ENCODE measurements at regions not wholly inside any gene's neighbourhood (a gene's known extent, or its start where the extent isn't known, plus 50 kb on each side); places are given as distances from the start of the nearest gene placed in this dataset.

DNA sequence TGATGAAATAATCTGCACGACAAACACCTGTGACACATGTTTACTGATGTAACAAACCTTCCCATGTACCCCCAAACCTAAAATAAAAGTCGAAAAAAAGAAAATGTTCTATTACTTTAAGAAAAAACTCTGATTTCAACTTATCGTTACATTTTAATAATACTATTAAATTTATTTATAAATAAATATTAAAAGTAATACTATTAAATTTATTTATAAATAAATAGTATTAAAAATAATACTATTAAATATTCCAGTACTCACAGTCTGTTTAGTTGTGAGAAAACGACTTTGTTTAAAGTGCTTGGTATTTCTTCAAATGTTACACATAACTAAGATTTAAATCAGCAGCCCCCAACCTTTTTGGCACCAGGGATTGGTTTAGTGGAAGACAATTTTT lies 471.6 kb upstream of the PRKX start:
- TF ChIP-seq, protein P1, sequence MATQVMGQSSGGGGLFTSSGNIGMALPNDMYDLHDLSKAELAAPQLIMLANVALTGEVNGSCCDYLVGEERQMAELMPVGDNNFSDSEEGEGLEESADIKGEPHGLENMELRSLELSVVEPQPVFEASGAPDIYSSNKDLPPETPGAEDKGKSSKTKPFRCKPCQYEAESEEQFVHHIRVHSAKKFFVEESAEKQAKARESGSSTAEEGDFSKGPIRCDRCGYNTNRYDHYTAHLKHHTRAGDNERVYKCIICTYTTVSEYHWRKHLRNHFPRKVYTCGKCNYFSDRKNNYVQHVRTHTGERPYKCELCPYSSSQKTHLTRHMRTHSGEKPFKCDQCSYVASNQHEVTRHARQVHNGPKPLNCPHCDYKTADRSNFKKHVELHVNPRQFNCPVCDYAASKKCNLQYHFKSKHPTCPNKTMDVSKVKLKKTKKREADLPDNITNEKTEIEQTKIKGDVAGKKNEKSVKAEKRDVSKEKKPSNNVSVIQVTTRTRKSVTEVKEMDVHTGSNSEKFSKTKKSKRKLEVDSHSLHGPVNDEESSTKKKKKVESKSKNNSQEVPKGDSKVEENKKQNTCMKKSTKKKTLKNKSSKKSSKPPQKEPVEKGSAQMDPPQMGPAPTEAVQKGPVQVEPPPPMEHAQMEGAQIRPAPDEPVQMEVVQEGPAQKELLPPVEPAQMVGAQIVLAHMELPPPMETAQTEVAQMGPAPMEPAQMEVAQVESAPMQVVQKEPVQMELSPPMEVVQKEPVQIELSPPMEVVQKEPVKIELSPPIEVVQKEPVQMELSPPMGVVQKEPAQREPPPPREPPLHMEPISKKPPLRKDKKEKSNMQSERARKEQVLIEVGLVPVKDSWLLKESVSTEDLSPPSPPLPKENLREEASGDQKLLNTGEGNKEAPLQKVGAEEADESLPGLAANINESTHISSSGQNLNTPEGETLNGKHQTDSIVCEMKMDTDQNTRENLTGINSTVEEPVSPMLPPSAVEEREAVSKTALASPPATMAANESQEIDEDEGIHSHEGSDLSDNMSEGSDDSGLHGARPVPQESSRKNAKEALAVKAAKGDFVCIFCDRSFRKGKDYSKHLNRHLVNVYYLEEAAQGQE (IDR thresholded peaks at IDR 0.05; ENCODE audit: insufficient read depth in 1 of 2, low read depth in 2 of 2, low read length in 2 of 2): no peak
- TF ChIP-seq SIN3A (IDR thresholded peaks at IDR 0.05; ENCODE audit: borderline replicate concordance, insufficient read depth, low read length) (no peak), TAF1 (IDR thresholded peaks at IDR 0.05; ENCODE audit: borderline replicate concordance, insufficient read depth, low read length) (no peak), FOXP2 (optimal IDR thresholded peaks at IDR 0.05; ENCODE audit: borderline replicate concordance, extremely low read depth, extremely low read length, insufficient read depth) (no peak), POLR2AphosphoS5 (IDR thresholded peaks at IDR 0.05; ENCODE audit: low read depth, low read length) (no peak)

DNA sequence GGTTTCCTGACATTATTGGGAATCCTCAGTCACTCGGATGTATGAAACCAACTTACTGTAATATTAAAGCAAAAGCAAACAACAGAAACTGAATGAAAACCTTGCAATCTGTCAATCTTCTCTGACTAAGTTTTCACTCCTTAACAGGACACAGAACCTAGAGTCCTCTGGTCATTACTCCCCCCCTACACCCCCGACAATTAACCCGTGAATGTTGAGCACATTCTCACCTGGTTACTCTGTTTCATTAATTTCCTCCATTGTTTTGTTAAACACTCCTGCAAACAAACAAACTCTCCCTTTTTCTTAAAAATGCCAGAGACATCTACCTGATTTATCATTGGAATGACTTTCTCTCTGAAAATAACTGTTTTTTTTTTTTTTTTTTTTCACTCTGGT lies 469.0 kb upstream of the PRKX start:
- no peak for TF ChIP-seq FOXP2 (optimal IDR thresholded peaks at IDR 0.05; ENCODE audit: borderline replicate concordance, extremely low read depth, extremely low read length, insufficient read depth)
- TF ChIP-seq, protein P1 (IDR thresholded peaks at IDR 0.05; ENCODE audit: insufficient read depth in 1 of 2, low read depth in 2 of 2, low read length in 2 of 2): no peak
- no peak for TF ChIP-seq TAF1 (IDR thresholded peaks at IDR 0.05; ENCODE audit: borderline replicate concordance, insufficient read depth, low read length)
- no peak for TF ChIP-seq POLR2AphosphoS5 (IDR thresholded peaks at IDR 0.05; ENCODE audit: low read depth, low read length)
- no peak for TF ChIP-seq SIN3A (IDR thresholded peaks at IDR 0.05; ENCODE audit: borderline replicate concordance, insufficient read depth, low read length)

DNA sequence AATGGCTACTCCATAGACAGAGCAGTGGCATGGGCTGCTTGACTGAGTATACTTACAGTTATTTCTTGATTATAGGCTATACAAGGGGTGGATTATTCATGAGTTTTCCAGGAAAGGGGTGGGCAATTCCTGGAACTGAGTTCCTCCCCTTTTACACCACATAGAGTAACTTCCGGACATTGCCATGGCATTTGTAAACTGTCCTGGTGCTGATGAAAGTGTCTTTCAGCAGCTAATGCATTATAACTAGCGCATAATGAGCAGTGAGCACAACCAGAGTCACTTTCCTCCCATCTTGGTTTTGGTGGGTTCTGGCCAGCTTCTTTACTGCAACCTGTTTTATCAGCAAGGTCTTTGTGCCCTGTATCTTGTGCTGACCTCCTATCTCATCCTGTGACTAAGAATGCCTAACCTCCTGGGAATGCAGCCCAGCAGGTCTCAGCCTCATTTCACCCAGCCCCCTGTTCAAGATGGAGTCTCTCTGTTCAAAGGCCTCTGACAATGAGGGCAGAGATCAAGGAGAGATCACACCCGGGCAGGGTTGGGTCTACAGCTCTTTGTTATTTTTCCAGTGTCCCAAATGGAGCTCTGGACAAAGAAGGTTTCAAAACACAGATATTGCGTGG lies 468.4 kb upstream of the PRKX start:
- no peak for TF ChIP-seq TAF1 (IDR thresholded peaks at IDR 0.05; ENCODE audit: borderline replicate concordance, insufficient read depth, low read length)
- TF ChIP-seq SIN3A (IDR thresholded peaks at IDR 0.05; ENCODE audit: borderline replicate concordance, insufficient read depth, low read length): no peak
- TF ChIP-seq, protein P1 (IDR thresholded peaks at IDR 0.05; ENCODE audit: insufficient read depth in 1 of 2, low read depth in 2 of 2, low read length in 2 of 2): no peak
- TF ChIP-seq POLR2AphosphoS5 (IDR thresholded peaks at IDR 0.05; ENCODE audit: low read depth, low read length): no peak
- no peak for TF ChIP-seq FOXP2 (optimal IDR thresholded peaks at IDR 0.05; ENCODE audit: borderline replicate concordance, extremely low read depth, extremely low read length, insufficient read depth)

DNA sequence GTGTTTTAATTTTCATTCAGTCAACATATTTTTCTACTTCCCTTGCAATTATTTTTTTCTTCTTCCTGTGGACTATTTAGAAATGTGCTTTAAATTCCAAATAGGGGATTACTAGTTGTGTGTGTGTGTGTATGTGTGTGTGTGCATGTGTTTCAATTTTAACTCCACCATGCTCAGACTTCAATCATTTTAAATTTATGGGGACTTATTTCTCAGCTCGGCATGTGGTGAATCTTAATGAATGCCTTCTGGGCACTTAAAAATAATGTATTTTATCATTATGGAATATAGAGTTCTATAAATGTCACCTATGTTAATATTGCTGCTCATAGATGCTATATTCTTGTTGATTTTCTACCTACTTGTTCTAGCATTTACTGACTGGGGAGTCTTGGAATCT lies 465.6 kb upstream of the PRKX start:
- no peak for TF ChIP-seq POLR2AphosphoS5 (IDR thresholded peaks at IDR 0.05; ENCODE audit: low read depth, low read length)
- TF ChIP-seq, protein P1 (IDR thresholded peaks at IDR 0.05; ENCODE audit: insufficient read depth in 1 of 2, low read depth in 2 of 2, low read length in 2 of 2): no peak
- TF ChIP-seq FOXP2 (optimal IDR thresholded peaks at IDR 0.05; ENCODE audit: borderline replicate concordance, extremely low read depth, extremely low read length, insufficient read depth): no peak

DNA sequence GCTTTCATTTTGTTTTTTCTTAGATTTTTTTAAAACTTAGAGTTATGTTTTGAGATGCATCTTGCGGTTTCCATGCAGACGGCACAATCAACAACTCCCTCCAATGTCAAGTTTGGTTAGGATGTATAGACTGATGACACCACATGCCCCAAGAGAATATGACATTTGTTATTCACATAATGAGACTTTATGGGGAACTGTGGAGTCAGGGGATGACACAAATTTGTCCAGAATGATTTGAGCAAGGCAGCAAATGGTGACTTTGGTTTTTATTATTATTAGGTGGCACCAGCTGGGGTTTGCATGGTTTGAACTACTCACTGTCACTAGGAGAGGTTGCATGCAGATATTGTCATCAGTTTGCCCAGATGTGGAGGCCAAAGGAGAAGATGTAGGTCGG lies 461.8 kb upstream of the PRKX start:
- TF ChIP-seq, protein P1 (IDR thresholded peaks at IDR 0.05; ENCODE audit: insufficient read depth in 1 of 2, low read depth in 2 of 2, low read length in 2 of 2): no peak
- no peak for TF ChIP-seq SIN3A (IDR thresholded peaks at IDR 0.05; ENCODE audit: borderline replicate concordance, insufficient read depth, low read length)
- TF ChIP-seq FOXP2 (optimal IDR thresholded peaks at IDR 0.05; ENCODE audit: borderline replicate concordance, extremely low read depth, extremely low read length, insufficient read depth): no peak
- TF ChIP-seq POLR2AphosphoS5 (IDR thresholded peaks at IDR 0.05; ENCODE audit: low read depth, low read length): no peak
- no peak for TF ChIP-seq TAF1 (IDR thresholded peaks at IDR 0.05; ENCODE audit: borderline replicate concordance, insufficient read depth, low read length)

All from PFSK-1 (cell line).